Naive thymus-derived CD4-positive, alpha-beta T cell (primary cell): ENCODE measurements at regions not wholly inside any gene's neighbourhood (a gene's known extent, or its start where the extent isn't known, plus 50 kb on each side); places are given as distances from the start of the nearest gene placed in this dataset.

ENCODE experiments used
- ATAC-seq: fragments of 150-1000 bp; cut with Tn5 transposase; 2 replicates; pipeline ENCODE4 v1.10.0; 2021; ENCODE audit warnings: mild to moderate bottlenecking, moderate library complexity
- CTCF ChIA-PET: fragments of 350-600 bp; sonication (Branson Sonifier 250); formaldehyde crosslinking; loops from one replicate; lab custom pipeline; 2021; ENCODE audit warnings: antibody characterized with exemption; lab: Charles Lee
- POLR2A ChIA-PET: fragments of 350-600 bp; sonication (Branson Sonifier 250); formaldehyde crosslinking; loops from one replicate; lab custom pipeline; 2021; ENCODE audit warnings: antibody characterized with exemption, inconsistent platforms; lab: Charles Lee
- DNase-seq, 9 donors: peaks; one replicate each; pipeline versions ENCODE4 v3.0.0 to v3.0.0-alpha.2; 2020 to 2022; ENCODE audit warnings: mixed read lengths in 1 of 9
- H3K27ac ChIP-seq: one replicate; pipeline ENCODE4 v1.7.0; 2013; ENCODE audit warnings: mild to moderate bottlenecking, low read depth, low read length, moderate library complexity
- H3K27me3 ChIP-seq, 2 donors: one replicate each; pipeline ENCODE4 v1.7.0; 2013; ENCODE audit warnings: low read length in 2 of 2, mild to moderate bottlenecking in 2 of 2, moderate library complexity in 2 of 2; ENCODE audit not compliant: control insufficient read depth in 2 of 2, insufficient read depth in 2 of 2
- H3K36me3 ChIP-seq, 3 experiments: 1 replicate in 2 of 3; 2 replicates in 1 of 3; pipeline ENCODE4 v1.7.0; 2013; ENCODE audit warnings: low read length in 3 of 3, mild to moderate bottlenecking in 3 of 3, moderate library complexity in 1 of 3; ENCODE audit not compliant: insufficient read depth in 3 of 3, control insufficient read depth in 2 of 3
- H3K4me1 ChIP-seq, 2 donors: one replicate each; pipeline ENCODE4 v1.7.0; 2013; ENCODE audit warnings: low read length in 2 of 2, mild to moderate bottlenecking in 2 of 2, moderate library complexity in 1 of 2; ENCODE audit not compliant: control insufficient read depth in 2 of 2, insufficient read depth in 2 of 2
- H3K4me3 ChIP-seq: 2 replicates; pipeline ENCODE4 v1.7.0; 2013; ENCODE audit warnings: mild to moderate bottlenecking, low read length
- H3K9me3 ChIP-seq, 3 experiments: 1 replicate in 2 of 3; 2 replicates in 1 of 3; pipeline ENCODE4 v1.7.0; 2013; ENCODE audit warnings: low read length in 3 of 3; ENCODE audit not compliant: control insufficient read depth in 2 of 3
- H3K27ac Mint-ChIP-seq, 9 donors: one replicate each; pipeline ENCODE4 v1.8.0; 2020 to 2022; ENCODE audit warnings: mixed read lengths in 9 of 9, mild to moderate bottlenecking in 8 of 9, moderate library complexity in 5 of 9, inconsistent platforms in 2 of 9
- H3K27me3 Mint-ChIP-seq, 5 donors: one replicate each; pipeline ENCODE4 v1.8.0; 2021 to 2022; ENCODE audit warnings: mixed read lengths in 5 of 5, mild to moderate bottlenecking in 1 of 5
- H3K36me3 Mint-ChIP-seq, 5 donors: one replicate each; pipeline ENCODE4 v1.8.0; 2020 to 2022; ENCODE audit warnings: mixed read lengths in 5 of 5, mild to moderate bottlenecking in 3 of 5, inconsistent platforms in 1 of 5
- H3K4me1 Mint-ChIP-seq, 7 donors: one replicate each; pipeline ENCODE4 v1.8.0; 2020 to 2022; ENCODE audit warnings: mixed read lengths in 7 of 7, mild to moderate bottlenecking in 3 of 7, inconsistent platforms in 1 of 7
- H3K4me3 Mint-ChIP-seq, 10 donors: one replicate each; pipeline ENCODE4 v1.8.0; 2020 to 2022; ENCODE audit warnings: mild to moderate bottlenecking in 10 of 10, mixed read lengths in 10 of 10, moderate library complexity in 6 of 10, inconsistent platforms in 2 of 10
- H3K9me3 Mint-ChIP-seq, 11 donors: one replicate each; pipeline ENCODE4 v1.8.0; 2020 to 2022; ENCODE audit warnings: mixed read lengths in 11 of 11, mild to moderate bottlenecking in 4 of 11, inconsistent platforms in 1 of 11, moderate library complexity in 1 of 11
- intact Hi-C, 2 donors: fragments of 100-400 bp; cut with micrococcal nuclease; formaldehyde crosslinking; loops; one replicate each; pipeline ENCODE4 v1.15.1; 2023

- Histone ChIP-seq H3K27ac (no peak overlapping the region), H3K27me3 (no peaks in the 10 kb centered on the region), H3K4me3 (no peak overlapping the region), H3K9me3 (no peaks in the 10 kb centered on the region), H3K4me1 (no peaks in the 10 kb centered on the region), H3K36me3 (no peaks in the 10 kb centered on the region)
- no peak for ATAC-seq
- Mint-ChIP-seq H3K9me3 (peaks cover 0 to 26% (median 10%) of the 10 kb centered on the region in 11 donors), H3K27me3 (no peaks in the 10 kb centered on the region), H3K27ac (no peak overlapping the region), H3K4me3 (no peak overlapping the region), H3K4me1 (no peaks in the 10 kb centered on the region), H3K36me3 (peaks cover 0 to 4% (median 0%) of the 10 kb centered on the region in 5 donors)
- ChIA-PET CTCF (no interaction called here), POLR2A (no interaction called here)
- DNase-seq: no peak
- intact Hi-C loops: no loop called here
These were observed 178.2 kb upstream of the SOX9 start for GRCh38 chr17:71942626-71943025.

- Mint-ChIP-seq H3K4me3 (no peak overlapping the region), H3K4me1 (no peaks in the 10 kb centered on the region), H3K27ac (no peak overlapping the region), H3K9me3 (peaks cover 0 to 17% (median 7%) of the 10 kb centered on the region in 11 donors), H3K36me3 (peaks cover 0 to 4% (median 0%) of the 10 kb centered on the region in 5 donors), H3K27me3 (no peaks in the 10 kb centered on the region)
- Histone ChIP-seq H3K36me3 (no peaks in the 10 kb centered on the region), H3K9me3 (no peaks in the 10 kb centered on the region), H3K4me3 (no peak overlapping the region), H3K4me1 (no peaks in the 10 kb centered on the region), H3K27me3 (no peaks in the 10 kb centered on the region), H3K27ac (no peak overlapping the region)
- ChIA-PET POLR2A (no interaction called here), CTCF (no interaction called here)
- DNase-seq (no peak), ATAC-seq (no peak)
- intact Hi-C loops: no loop called here
These were observed 172.0 kb upstream of the SOX9 start for GRCh38 chr17:71948703-71949422.

- Mint-ChIP-seq H3K9me3 (peaks cover 1 to 17% (median 5%) of the 10 kb centered on the region in 11 donors), H3K27ac (no peak overlapping the region), H3K4me1 (no peaks in the 10 kb centered on the region), H3K4me3 (no peak overlapping the region), H3K27me3 (peaks cover 0 to 5% (median 0%) of the 10 kb centered on the region in 5 donors), H3K36me3 (peaks cover 0 to 5% (median 0%) of the 10 kb centered on the region in 5 donors)
- ATAC-seq (no peak), DNase-seq (no peak)
- H3K27ac ChIP-seq: no peak overlapping the region
- H3K9me3 ChIP-seq: no peaks in the 10 kb centered on the region
- H3K27me3 ChIP-seq: no peaks in the 10 kb centered on the region
- intact Hi-C loops: no loop called here
- POLR2A ChIA-PET: no interaction called here
- H3K4me3 ChIP-seq: no peak overlapping the region
- H3K36me3 ChIP-seq: no peaks in the 10 kb centered on the region
- no peaks in the 10 kb centered on the region for H3K4me1 ChIP-seq
- CTCF ChIA-PET: no interaction called here
These were observed 161.7 kb upstream of the SOX9 start for GRCh38 chr17:71959154-71959553.

DNA sequence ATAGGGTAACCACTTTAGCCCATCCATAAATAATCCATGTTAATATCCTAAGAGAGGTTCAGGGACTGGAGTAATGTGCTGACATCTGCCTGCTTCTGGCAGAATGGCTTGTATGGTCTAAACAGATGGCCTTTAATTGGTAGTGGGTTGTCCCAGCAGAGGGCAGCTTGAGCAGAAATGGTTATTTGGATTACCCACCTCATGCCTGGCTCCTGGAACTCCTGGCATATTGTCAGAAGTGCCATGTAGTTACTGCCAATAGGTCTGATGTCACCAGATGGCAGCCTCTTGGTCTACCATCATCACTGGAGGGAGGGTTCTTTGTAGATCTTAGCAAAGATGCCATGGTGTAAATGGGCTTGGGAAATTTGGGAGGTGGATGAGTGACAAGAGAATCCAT lies 157.5 kb upstream of the SOX9 start:
- Histone ChIP-seq H3K9me3 (no peaks in the 10 kb centered on the region), H3K27ac (no peak overlapping the region), H3K27me3 (no peaks in the 10 kb centered on the region), H3K4me3 (no peak overlapping the region), H3K4me1 (no peaks in the 10 kb centered on the region), H3K36me3 (no peaks in the 10 kb centered on the region)
- CTCF ChIA-PET: no interaction called here
- ATAC-seq (no peak), DNase-seq (no peak)
- Mint-ChIP-seq H3K4me1 (no peaks in the 10 kb centered on the region), H3K9me3 (peaks cover 0 to 8% (median 0%) of the 10 kb centered on the region in 11 donors), H3K27ac (no peak overlapping the region), H3K27me3 (no peaks in the 10 kb centered on the region), H3K4me3 (no peak overlapping the region), H3K36me3 (no peaks in the 10 kb centered on the region)
- POLR2A ChIA-PET: no interaction called here
- intact Hi-C loops: no loop called here

DNA sequence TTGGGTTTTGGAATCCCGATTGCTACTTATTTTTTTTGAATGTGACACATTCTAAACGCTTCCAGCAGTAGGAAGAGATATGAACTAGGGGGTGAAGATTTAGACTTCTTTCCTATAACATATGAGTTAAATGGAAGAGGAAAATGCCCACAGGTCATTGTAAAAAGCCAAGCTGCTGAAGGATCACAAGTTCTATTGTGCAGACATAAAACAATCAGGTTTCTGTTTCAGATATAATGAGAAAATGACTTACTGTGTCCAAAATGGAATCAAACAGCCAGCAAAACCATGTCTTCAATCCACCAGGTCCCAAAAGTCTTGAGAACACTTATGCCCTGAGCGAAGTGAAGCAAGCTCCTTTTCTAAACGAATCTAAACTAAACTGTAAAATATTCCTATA lies 157.0 kb upstream of the SOX9 start:
- ChIA-PET POLR2A (no interaction called here), CTCF (no interaction called here)
- no peaks in the 10 kb centered on the region for H3K9me3 ChIP-seq
- intact Hi-C loops: no loop called here
- H3K36me3 ChIP-seq: no peaks in the 10 kb centered on the region
- Mint-ChIP-seq H3K27ac (no peak overlapping the region), H3K36me3 (no peaks in the 10 kb centered on the region), H3K27me3 (no peaks in the 10 kb centered on the region), H3K4me1 (no peaks in the 10 kb centered on the region), H3K9me3 (peaks cover 0 to 8% (median 0%) of the 10 kb centered on the region in 11 donors), H3K4me3 (no peak overlapping the region)
- no peak overlapping the region for H3K27ac ChIP-seq
- DNase-seq (no peak), ATAC-seq (no peak)
- no peaks in the 10 kb centered on the region for H3K27me3 ChIP-seq
- no peak overlapping the region for H3K4me3 ChIP-seq
- no peaks in the 10 kb centered on the region for H3K4me1 ChIP-seq

GRCh38 chr17:71964559-71964958 lies 156.3 kb upstream of the SOX9 start:
- ChIA-PET CTCF (no interaction called here), POLR2A (no interaction called here)
- Histone ChIP-seq H3K27me3 (no peaks in the 10 kb centered on the region), H3K9me3 (no peaks in the 10 kb centered on the region), H3K36me3 (no peaks in the 10 kb centered on the region), H3K27ac (no peak overlapping the region), H3K4me1 (no peaks in the 10 kb centered on the region), H3K4me3 (no peak overlapping the region)
- intact Hi-C loops: no loop called here
- Mint-ChIP-seq H3K4me3 (no peak overlapping the region), H3K27me3 (no peaks in the 10 kb centered on the region), H3K9me3 (peaks cover 0 to 8% (median 0%) of the 10 kb centered on the region in 11 donors), H3K36me3 (no peaks in the 10 kb centered on the region), H3K4me1 (no peaks in the 10 kb centered on the region), H3K27ac (no peak overlapping the region)
- DNase-seq (no peak), ATAC-seq (no peak)

DNA sequence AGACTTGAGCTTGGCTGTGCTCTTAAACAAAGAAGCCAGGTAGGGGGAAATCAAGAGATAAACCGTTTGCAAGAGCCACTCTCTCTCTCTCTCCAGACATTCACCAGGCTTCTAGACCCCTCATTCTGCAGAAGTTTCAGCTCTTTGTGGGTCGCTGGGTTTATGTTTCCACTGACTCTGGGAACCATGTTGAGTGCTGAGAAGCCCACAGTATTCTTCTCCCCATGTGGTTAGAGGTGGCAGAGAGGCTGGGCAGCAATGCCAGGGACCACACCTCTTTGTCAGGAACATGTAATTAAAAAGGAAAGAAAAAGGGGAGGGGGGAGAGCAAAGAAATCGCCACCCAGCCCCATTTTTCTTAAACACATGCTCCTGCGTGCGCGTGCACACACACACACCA lies 154.8 kb upstream of the SOX9 start:
- POLR2A ChIA-PET: no interaction called here
- Histone ChIP-seq H3K27me3 (no peaks in the 10 kb centered on the region), H3K4me1 (no peaks in the 10 kb centered on the region), H3K36me3 (no peaks in the 10 kb centered on the region), H3K4me3 (no peak overlapping the region), H3K27ac (no peak overlapping the region), H3K9me3 (no peaks in the 10 kb centered on the region)
- Mint-ChIP-seq H3K36me3 (no peaks in the 10 kb centered on the region), H3K9me3 (peaks cover 0 to 6% (median 0%) of the 10 kb centered on the region in 11 donors), H3K4me1 (no peaks in the 10 kb centered on the region), H3K4me3 (no peak overlapping the region), H3K27me3 (no peaks in the 10 kb centered on the region), H3K27ac (no peak overlapping the region)
- ATAC-seq: no peak
- CTCF ChIA-PET: no interaction called here
- no peak for DNase-seq
- intact Hi-C loops: no loop called here
